HepG2 (cell line): ENCODE measurements at regions not wholly inside any gene's neighbourhood (a gene's known extent, or its start where the extent isn't known, plus 50 kb on each side); places are given as distances from the start of the nearest gene placed in this dataset.
A peak's percentile ranks its signal among the peaks of the same experiment; 100 is the strongest.

Source experiments
- ARID3A ChIP-seq: IDR thresholded peaks from 2 replicates; pipeline ENCODE4 v1.6.1; 2012; ENCODE audit warnings: low read depth, low read length, improper control_type of control experiment
- CENPT ChIP-seq: sonication (generic); formaldehyde crosslinking; IDR thresholded peaks from 2 replicates; pipeline ENCODE4 v1.8.0; 2022; ENCODE audit warnings: low read depth, mild to moderate bottlenecking, moderate library complexity, missing genetic modification reagents
- ELF3 ChIP-seq: IDR thresholded peaks from 2 replicates; pipeline ENCODE4 v1.6.1; 2016; ENCODE audit warnings: missing genetic modification reagents, missing compliant biosample characterization
- HOXA9 ChIP-seq: sonication (generic); formaldehyde crosslinking; IDR thresholded peaks from 2 replicates; pipeline ENCODE4 v1.8.1; 2022; ENCODE audit warnings: missing genetic modification reagents, mild to moderate bottlenecking, moderate library complexity, borderline replicate concordance
- MTF2 ChIP-seq: sonication (generic); formaldehyde crosslinking; IDR thresholded peaks from 2 replicates; pipeline ENCODE4 v1.5.0; 2020; ENCODE audit warnings: missing genetic modification reagents, borderline replicate concordance
- RAD21 ChIP-seq: fragments of 450-650 bp; formaldehyde crosslinking; IDR thresholded peaks from 2 replicates; pipeline ENCODE4 v1.5.0; 2020; ENCODE audit warnings: mild to moderate bottlenecking
- TBP ChIP-seq: sonication (generic); formaldehyde crosslinking; IDR thresholded peaks from 2 replicates; pipeline ENCODE4 v1.5.0; 2020; ENCODE audit warnings: missing genetic modification reagents
- TEAD2 ChIP-seq: sonication (generic); formaldehyde crosslinking; IDR thresholded peaks from 2 replicates; pipeline ENCODE4 v1.9.0; 2021; ENCODE audit warnings: missing genetic modification reagents
- ZBTB1 ChIP-seq: sonication (generic); formaldehyde crosslinking; IDR thresholded peaks from 2 replicates; pipeline ENCODE4 v1.4.0; 2020; ENCODE audit warnings: missing genetic modification reagents, borderline replicate concordance
- ZNF160 ChIP-seq: sonication (generic); formaldehyde crosslinking; IDR thresholded peaks from 2 replicates; pipeline ENCODE4 v1.8.0; 2022; ENCODE audit warnings: mild to moderate bottlenecking, inconsistent platforms, missing genetic modification reagents
- ZNF407 ChIP-seq: sonication (generic); formaldehyde crosslinking; IDR thresholded peaks from one replicate; pipeline ENCODE4 v1.5.1; 2020; ENCODE audit warnings: mild to moderate bottlenecking, missing genetic modification reagents; ENCODE audit errors: not compliant biosample characterization
- ZNF589 ChIP-seq: sonication (generic); formaldehyde crosslinking; conservative IDR thresholded peaks from 2 replicates; pipeline ENCODE4 v1.8.0; 2022; ENCODE audit warnings: mild to moderate bottlenecking, moderate library complexity, missing genetic modification reagents
- ZNF644 ChIP-seq: IDR thresholded peaks from 2 replicates; pipeline ENCODE4 v1.6.1; 2016; ENCODE audit warnings: low read depth
- ZNF850 ChIP-seq: sonication (generic); formaldehyde crosslinking; conservative IDR thresholded peaks from 2 replicates; pipeline ENCODE4 v1.9.0; 2021; ENCODE audit warnings: mild to moderate bottlenecking, missing genetic modification reagents
- TF ChIP-seq, protein P1 (sequence below): IDR thresholded peaks from 2 replicates; pipeline ENCODE4 v1.6.1; 2016
- TF ChIP-seq, protein P2 (sequence below): sonication (generic); formaldehyde crosslinking; IDR thresholded peaks from 2 replicates; pipeline ENCODE4 v1.5.0; 2020; ENCODE audit warnings: missing genetic modification reagents, mild to moderate bottlenecking, borderline replicate concordance
- TF ChIP-seq, protein P3 (sequence below): conservative IDR thresholded peaks from 2 replicates; pipeline ENCODE4 v1.6.1; 2018; ENCODE audit warnings: missing genetic modification reagents

DNA sequence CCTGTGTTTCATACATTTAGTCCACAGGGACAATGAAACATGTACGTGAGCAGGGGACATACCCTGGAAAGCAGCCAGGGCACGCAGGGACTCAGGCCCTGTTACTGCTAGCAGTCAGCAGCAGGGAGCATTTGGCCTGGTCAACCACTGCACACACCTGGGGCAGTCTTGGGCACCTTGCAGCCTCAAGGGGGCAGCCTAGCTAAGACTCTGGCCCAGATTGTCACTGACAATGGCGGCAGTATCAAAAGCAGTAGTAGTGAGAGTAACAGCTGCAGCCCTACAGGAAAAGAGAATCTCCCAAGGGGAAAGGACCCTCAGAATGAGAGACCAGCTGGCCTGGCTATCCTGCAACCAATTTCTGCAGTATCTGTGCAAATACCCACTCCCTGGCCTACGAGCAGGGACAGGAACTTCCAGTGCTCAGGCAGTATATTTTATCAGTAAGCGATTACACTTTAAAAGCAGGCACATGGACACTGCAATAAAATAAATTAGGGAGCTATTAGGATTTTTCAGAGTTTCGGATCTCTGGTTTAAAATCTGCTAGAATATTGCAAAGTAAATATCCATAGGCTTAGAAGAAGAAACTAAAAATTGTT lies 475.6 kb downstream of the LTN1 start (continued):
- TF ChIP-seq ZNF589 (CRISPR knock-in tag) (no peak), HOXA9 (CRISPR knock-in tag) (no peak), RAD21 (CRISPR knock-in tag) (peak; percentile 72), ZBTB1 (CRISPR knock-in tag) (no peak), ZNF850 (no peak), CENPT (CRISPR knock-in tag) (no peak), ARID3A (peak; percentile 39; the same call in 1 of the 2 replicates), ZNF407 (CRISPR knock-in tag) (no peak), ELF3 (CRISPR knock-in tag) (no peak), TBP (CRISPR knock-in tag) (no peak), ZNF160 (CRISPR knock-in tag) (0 out of 2 replicates have a peak, but pooled peaks have one; percentile 37), ZNF644 (CRISPR knock-in tag) (0 out of 2 replicates have a peak, but pooled peaks have one; percentile 18), TEAD2 (CRISPR knock-in tag) (no peak), MTF2 (CRISPR knock-in tag) (no peak)
- TF ChIP-seq, protein P1, sequence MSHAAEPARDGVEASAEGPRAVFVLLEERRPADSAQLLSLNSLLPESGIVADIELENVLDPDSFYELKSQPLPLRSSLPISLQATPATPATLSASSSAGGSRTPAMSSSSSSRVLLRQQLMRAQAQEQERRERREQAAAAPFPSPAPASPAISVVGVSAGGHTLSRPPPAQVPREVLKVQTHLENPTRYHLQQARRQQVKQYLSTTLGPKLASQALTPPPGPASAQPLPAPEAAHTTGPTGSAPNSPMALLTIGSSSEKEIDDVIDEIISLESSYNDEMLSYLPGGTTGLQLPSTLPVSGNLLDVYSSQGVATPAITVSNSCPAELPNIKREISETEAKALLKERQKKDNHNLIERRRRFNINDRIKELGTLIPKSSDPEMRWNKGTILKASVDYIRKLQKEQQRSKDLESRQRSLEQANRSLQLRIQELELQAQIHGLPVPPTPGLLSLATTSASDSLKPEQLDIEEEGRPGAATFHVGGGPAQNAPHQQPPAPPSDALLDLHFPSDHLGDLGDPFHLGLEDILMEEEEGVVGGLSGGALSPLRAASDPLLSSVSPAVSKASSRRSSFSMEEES: no peak
- TF ChIP-seq, protein P2, sequence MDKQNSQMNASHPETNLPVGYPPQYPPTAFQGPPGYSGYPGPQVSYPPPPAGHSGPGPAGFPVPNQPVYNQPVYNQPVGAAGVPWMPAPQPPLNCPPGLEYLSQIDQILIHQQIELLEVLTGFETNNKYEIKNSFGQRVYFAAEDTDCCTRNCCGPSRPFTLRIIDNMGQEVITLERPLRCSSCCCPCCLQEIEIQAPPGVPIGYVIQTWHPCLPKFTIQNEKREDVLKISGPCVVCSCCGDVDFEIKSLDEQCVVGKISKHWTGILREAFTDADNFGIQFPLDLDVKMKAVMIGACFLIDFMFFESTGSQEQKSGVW (CRISPR knock-in tag): no peak
- TF ChIP-seq, protein P3, sequence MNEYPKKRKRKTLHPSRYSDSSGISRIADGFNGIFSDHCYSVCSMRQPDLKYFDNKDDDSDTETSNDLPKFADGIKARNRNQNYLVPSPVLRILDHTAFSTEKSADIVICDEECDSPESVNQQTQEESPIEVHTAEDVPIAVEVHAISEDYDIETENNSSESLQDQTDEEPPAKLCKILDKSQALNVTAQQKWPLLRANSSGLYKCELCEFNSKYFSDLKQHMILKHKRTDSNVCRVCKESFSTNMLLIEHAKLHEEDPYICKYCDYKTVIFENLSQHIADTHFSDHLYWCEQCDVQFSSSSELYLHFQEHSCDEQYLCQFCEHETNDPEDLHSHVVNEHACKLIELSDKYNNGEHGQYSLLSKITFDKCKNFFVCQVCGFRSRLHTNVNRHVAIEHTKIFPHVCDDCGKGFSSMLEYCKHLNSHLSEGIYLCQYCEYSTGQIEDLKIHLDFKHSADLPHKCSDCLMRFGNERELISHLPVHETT (CRISPR knock-in tag): no peak
